ENCODE measurements at regions not wholly inside any gene's neighbourhood (a gene's known extent, or its start where the extent isn't known, plus 50 kb on each side); places are given as distances from the start of the nearest gene placed in this dataset.

DNA sequence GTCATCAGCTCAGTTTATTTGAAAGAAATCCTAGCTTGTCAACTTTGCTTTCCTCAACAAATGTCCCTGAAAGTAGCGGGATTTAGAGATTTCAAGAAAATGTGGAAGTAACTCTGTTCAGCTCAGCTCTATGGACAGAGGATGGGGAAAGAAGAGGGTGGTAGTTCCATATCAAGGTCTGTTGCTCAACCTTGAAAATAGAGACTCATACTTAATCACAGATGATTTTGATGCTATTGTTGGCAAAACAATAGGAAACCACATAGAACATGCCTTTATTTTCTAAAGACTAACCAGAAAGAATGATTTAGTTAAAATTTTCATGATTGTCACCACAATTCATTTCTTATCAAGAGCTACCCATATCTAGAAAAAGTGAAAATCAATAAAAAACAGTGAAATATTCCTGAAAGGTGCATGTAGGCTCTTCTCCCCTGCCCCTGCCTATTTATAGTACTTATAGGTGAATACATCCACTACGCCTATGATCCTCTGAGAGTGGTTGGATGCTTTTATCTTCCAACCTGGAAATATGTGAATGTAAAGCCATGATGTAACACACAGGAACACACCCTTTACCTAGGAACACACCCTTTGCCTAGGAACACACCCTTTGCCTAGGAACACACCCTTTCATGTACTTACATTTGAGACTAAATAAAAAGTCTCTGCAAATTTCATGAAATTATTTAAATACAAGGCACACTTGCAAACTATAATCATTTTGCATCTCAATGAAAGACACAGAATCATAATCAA, 65.8 kb downstream of the ETAA1 start:
- no peak for ATAC-seq
- no peak for DNase-seq

DNA sequence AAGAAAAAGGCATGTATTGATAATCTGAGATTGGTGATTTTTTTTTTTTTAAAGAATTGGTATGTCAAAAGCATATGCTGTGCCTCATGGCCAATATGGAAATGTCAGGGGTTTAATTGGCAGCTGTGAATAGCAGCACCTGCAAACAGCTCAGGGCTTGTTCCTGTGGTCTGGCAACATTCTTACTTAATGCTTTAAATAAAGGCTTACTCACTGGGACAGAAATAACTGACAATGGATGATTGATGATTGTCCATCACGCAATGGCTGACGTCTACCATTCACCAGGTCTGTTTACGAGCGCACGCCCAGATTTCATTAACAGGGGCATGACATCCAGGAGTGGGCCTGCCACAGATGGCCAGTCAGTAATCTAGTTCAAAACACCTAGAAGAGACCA, 66.7 kb downstream of the ETAA1 start:
- DNase-seq = no peak

DNA sequence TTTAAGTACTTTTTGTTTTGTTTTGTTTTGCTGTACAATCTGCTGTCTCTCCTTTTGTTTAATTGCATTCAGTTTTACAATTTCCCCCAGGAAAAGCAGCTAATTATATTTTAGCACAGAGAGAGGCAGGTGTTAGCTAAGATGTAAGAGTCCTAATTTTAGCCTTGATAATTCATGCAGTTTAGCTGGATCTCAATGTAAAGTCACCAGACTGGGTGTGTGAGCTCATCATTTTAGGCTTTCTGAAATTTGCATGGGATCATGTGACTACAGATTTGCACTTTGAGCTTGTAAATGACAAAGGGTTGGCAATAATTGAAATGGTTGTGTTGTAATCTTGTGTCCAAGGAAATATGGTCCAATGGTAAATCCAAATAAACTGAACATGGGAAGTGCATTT, 68.5 kb downstream of the ETAA1 start:
- DNase-seq (no peak), ATAC-seq (no peak)

More for the DNA sequence above, 66.7 kb downstream of the ETAA1 start:
- no peak for ATAC-seq

- no peak for DNase-seq
- no peak for ATAC-seq
Measured at GRCh38 chr2:67466734-67467133, 69.6 kb downstream of the ETAA1 start.

DNA sequence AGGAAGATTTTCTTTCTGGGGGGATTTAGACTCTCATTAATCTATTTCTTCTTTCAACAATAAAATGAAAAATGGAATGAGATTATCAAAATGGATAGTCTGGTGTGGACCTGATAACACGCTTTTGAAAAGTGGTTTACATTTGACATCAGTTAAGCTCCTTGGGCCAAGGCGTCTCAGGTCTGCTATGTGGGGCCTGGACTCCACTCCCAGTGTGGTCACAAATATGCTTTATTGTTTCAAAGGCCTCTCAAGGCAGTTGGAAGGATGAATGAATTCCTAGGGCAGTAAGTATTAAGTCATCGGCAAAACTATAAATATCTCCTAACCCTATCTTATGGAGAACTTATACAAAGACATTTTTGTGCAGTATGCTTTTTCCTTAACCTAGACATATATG, 74.5 kb downstream of the ETAA1 start:
- DNase-seq = no peak
- no peak for ATAC-seq

DNA sequence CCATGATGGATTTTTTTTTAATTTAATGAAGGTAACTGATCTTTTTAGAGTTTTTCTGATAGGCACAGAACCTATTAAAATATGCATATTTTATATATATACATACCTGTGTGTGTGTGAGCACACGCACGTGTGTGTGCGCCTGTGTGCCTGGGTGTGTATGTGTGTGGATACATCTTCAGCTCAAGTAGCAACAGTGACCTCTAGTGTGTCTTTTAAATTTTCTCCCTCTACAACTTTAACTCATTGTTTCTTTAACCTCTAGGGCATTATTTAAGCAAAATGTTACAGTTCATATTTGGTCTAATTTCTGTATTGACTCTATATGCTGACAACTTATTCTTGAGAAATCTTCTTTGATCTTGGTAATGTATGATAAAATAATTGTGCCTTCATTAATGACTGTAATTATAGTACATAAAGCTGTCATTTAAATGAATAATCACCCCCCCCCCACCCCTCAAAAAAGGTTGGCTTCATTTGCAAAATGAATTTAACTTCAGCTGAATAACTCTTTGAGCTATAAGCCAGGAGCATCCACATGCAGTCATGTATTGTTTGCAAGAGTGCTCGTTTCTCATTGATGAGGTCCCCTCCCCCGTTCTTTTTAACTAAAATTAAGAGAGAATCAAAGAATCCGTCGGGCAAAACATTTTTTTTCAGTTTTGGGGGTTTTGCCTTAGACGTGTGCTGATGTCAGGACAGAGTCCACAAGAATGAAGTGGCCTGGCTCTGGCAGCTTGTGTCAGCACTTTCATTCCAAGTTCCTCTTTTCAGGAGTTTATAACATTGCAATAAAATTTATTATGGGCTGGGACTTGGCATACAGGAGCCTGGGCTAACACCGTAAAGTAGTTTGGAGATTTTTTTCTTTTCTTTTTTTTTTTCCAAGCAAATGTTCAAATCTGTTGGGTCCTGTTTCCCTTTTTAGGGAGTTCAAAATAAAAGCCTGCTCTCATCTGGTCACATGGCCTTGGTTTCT, 80.0 kb downstream of the ETAA1 start:
- no peak for ATAC-seq
- DNase-seq = no peak

DNA sequence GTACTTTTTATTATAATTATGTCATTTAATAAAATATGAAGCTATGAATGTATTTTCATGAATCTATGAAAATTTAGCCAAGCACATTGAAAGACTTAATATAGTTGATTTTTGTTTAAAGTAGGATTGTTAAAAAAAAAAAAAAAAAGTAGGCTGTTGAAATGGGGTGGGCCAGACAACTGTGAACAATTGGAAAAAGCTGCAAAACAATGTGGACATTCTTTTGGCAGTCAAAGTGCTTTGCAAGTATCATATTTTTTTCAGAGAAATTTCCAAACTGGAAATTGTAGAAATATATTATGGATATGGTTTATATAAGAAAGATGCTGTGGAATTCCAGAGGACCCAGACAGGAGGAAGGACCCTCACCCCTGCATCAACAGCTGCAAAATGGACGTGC, 82.1 kb downstream of the ETAA1 start:
- ATAC-seq (no peak), DNase-seq (no peak)

DNA sequence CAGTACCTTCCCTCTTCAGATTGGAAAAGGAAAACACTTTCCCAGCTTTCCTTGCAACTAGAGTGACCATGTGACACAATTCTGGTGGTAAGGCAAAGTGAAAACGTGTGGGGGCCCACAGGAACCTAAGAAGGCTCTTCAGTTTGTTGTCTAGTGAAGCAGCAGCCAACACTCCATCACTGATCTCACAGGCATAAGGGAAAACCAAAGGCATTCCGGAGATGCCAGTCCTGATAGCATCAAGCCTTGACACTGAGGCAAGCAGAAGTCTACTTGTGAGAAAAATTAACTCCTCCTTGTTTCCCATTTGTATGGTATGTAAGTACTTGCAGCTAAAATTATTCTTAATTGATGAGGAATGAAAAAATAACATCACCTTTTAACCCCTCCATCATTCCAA, 88.3 kb downstream of the ETAA1 start:
- ATAC-seq = no peak
- DNase-seq = no peak

DNA sequence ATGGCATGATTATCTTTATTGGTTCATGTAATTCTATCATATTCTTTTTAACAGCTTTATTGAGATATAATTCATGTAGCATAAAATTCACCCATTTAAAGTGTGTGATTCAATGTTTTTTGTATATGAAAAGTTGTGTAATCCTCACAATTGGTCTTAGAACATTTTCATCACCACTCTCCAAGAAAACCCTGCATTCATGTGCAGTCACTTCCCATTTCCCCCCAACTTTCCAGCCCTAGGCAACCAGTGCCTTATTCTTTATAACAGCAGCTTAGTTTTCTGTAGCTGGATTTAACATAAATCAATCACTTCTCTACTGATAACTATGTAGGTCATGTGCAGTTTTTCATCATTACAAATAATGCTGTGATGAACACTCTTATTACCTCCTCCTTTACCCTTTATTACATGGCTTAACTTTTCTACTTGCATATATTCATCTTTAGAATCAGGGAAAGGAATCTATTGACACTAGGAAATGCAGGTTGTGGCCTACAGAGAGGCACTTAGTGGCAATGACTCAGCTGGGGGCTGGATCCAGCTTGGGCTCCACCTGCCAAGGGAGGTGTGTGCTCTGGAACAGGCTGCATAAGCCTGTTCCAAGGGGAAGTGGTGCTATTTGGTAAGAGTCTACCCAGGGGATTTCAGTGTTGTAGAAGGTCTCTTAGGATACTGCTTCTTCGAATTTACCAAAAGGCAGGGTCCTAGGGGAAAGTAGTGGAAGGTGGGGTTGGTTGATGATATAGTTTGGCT, 89.1 kb downstream of the ETAA1 start:
- DNase-seq (no peak), ATAC-seq (no peak)

GRCh38 chr2:67487993-67488392, 90.9 kb downstream of the ETAA1 start:
- no peak for DNase-seq
- ATAC-seq = no peak

GRCh38 chr2:67489396-67489795, 92.3 kb downstream of the ETAA1 start:
- DNase-seq (no peak), ATAC-seq (no peak)

DNA sequence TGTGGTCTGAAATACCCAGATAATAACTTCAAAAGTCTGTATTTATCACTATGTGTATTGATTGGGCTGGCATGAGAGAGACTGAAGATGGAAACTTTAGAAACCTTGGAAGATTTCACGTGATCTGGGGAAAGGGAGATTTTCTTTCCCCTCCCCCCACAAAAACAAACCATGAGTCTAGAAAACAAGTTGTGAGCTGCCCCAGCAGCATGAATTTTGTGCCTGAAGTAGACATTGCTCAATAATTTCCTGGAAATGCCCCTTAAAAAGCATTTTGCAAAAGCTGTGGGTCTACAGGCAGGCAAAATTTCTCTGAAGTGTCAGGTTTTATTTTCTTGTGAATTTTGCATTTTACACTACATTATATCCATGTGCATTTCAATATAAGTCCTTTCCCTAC, 101.8 kb downstream of the ETAA1 start:
- ATAC-seq (no peak), DNase-seq (no peak)

DNA sequence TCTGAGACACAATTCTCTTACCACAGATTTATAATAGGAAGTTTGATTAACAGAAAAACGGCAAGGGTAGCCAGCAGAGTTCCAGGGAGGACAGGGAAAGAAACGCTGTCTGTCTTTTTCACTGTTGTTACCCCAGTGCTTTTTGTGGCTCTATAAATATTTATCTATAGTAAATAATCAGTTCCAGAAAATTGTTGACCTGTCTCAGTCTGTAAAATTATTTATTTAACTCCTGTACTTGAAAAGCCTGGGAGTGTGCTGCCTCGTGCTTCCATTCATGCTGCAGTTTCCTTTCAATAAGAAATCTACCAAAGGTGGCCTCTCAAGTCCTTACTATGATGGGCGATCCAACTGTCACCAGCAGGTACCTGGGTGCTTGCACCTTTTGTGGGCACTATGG, 102.9 kb downstream of the ETAA1 start:
- DNase-seq = no peak
- ATAC-seq = no peak

- ATAC-seq (no peak), DNase-seq (no peak)
Measured at GRCh38 chr2:67500541-67500940, 103.4 kb downstream of the ETAA1 start.

DNA sequence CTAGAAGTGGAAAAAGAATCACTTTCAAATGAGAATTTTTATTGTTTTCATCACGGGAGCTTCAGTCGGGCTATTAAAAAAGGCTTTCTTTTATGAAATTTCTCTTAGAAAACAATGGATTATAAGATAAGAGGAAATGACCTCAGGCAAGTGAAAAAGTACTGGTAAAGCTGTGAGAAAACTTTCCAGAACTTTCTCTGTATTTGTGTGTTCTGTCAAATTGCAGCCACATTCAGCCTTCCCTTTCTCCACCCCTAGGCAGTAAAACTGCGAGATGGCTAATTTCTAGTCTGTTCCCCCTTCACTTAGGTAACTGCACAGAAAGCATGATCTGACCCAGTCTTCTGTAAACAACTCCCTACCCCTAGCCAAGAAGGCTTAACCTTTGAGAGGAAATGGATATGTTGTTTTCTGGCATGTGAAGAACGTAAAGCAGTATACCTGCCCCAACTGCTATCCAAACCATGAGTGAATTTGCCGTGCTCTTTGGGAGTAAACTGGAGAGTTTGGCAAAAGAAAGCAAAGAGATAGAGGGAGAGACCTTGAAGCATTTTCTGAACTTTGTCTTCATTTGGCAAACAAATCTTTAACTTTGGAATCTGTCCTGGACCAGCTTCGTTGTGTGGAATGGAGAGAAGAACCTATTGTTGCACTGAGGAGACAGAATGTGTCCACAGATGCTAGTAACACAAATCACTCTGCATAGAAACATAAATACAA, 105.4 kb downstream of the ETAA1 start:
- ATAC-seq (no peak), DNase-seq (no peak)

GRCh38 chr2:67503066-67503795, 106.1 kb downstream of the ETAA1 start:
- ATAC-seq = no peak
- DNase-seq = no peak

- ATAC-seq = no peak
- DNase-seq = no peak
Measured at GRCh38 chr2:67510745-67511144, 113.6 kb downstream of the ETAA1 start.

DNA sequence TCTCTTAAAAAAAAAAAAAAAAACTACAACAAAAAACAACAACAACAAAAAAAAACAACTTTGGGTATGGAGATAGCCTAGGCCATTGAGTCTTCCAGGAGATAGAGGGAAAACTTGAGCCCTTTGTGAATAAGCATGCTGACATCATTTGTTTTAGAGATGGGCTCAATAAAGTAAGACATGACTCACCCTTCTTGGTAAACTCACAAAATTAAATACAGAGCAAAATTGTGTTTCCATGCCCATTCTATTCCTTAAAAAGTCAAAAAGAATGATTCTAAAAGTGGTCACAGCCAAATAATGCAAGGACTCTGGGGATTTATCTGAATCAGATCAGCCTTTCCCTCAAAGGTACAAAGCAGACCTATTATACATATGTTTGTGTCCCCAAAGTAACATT, 117.4 kb downstream of the ETAA1 start:
- DNase-seq (no peak), ATAC-seq (no peak)

DNA sequence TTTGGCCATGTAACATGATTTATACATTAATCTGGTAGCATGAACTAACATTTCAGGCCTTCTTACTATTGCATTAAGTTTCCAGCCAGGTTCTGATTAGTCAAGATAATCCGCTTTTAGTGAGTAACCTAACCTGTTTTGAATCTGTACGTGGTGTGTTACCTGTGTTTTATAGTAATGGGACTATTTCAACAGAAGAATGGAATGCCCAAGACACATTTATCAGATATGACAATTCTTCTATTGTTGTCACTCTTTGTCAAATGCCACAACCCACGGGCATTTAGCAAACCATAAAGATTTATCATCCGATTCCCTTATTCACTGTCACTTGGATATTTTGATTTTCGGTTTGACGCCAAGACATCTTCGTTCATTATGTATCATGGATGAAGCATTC, 117.9 kb downstream of the ETAA1 start:
- no peak for DNase-seq
- ATAC-seq = no peak

GRCh38 chr2:67515538-67515937, 118.4 kb downstream of the ETAA1 start:
- no peak for ATAC-seq
- no peak for DNase-seq

- ATAC-seq (no peak), DNase-seq (no peak)
Measured at GRCh38 chr2:67516362-67516761, 119.2 kb downstream of the ETAA1 start.
